ENCODE measurements at regions not wholly inside any gene's neighbourhood (a gene's known extent, or its start where the extent isn't known, plus 50 kb on each side); places are given as distances from the start of the nearest gene placed in this dataset.

DNA sequence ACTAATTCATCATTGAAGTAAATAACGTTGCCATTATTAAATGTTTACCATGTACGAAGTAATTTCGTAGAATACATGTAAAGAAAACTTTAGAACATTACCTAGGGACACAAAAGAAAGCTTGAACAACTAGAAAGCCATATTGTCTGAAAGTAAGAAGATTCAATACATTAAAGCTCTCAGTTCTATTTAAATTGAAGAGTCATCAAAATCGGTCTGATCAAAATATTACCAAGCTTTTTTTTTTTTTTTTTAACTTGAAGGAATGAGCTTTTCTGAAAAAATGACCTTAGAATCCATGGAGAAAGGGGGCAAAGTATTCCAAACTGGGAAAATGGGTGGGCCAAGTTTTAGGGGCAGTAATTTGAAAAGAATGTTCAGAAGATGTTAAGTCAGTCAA, 300.8 kb downstream of the GPD2 start:
- TF ChIP-seq CTCF (conservative IDR thresholded peaks at IDR 0.05 in 1 of 2, IDR thresholded peaks at IDR 0.05 in 1 of 2; ENCODE audit: low read depth in 1 of 2, low read length in 2 of 2), result no peak
- TF ChIP-seq EZH2 (IDR thresholded peaks at IDR 0.05; ENCODE audit: low read length, missing control alignments), result no peak

Data from fibroblast of lung (primary cell).